Muscle layer of colon (tissue), 2 donors: ENCODE measurements at regions not wholly inside any gene's neighbourhood (a gene's known extent, or its start where the extent isn't known, plus 50 kb on each side); places are given as distances from the start of the nearest gene placed in this dataset.
A peak's percentile ranks its signal among the peaks of the same experiment; 100 is the strongest.

Experiments
- H3K27ac ChIP-seq: one replicate; pipeline ENCODE4 v1.7.0; 2013; ENCODE audit warnings: low read depth, mild to moderate bottlenecking, low read length, moderate library complexity
- H3K27me3 ChIP-seq, 2 donors: one replicate each; pipeline ENCODE4 v1.7.0; 2013; ENCODE audit warnings: low read length in 2 of 2, mild to moderate bottlenecking in 2 of 2; ENCODE audit not compliant: insufficient read depth in 2 of 2, control insufficient read depth in 1 of 2
- H3K36me3 ChIP-seq: one replicate; pipeline ENCODE4 v1.7.0; 2013; ENCODE audit warnings: mild to moderate bottlenecking, low read length; ENCODE audit not compliant: insufficient read depth
- H3K4me1 ChIP-seq: one replicate; pipeline ENCODE4 v1.7.0; 2013; ENCODE audit warnings: mild to moderate bottlenecking, low read length; ENCODE audit not compliant: insufficient read depth
- H3K4me3 ChIP-seq, 2 donors: one replicate each; pipeline ENCODE4 v1.7.0; 2013; ENCODE audit warnings: low read length in 2 of 2, low read depth in 1 of 2, mild to moderate bottlenecking in 1 of 2, moderate library complexity in 1 of 2
- H3K9ac ChIP-seq: one replicate; pipeline ENCODE4 v1.7.0; 2013; ENCODE audit warnings: low read length
- H3K9me3 ChIP-seq: one replicate; pipeline ENCODE4 v1.7.0; 2013; ENCODE audit warnings: mild to moderate bottlenecking, low read length
- donor health status: abdominal sarcoma.
- donor health status: Adenocarcinoma of cecum.

DNA sequence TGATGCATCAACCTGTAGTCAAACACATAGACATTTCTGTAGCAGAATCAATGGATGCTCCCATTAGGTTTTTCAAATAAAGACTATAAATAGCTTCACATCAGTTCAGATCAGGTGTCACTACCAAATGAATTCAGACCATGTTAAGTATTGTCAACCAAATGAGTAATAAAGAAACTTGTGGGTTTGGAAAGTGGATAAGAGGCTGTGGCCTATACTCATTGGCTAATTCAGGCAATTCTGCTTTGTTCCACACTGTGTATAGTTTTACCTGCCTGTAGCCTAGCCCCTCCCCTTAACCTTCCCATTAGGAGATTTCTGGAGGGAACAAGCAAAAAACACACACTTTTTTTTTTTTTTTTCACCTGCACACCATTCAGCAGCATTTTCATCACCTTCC lies 321.2 kb downstream of the HLX start:
- no peaks in the 10 kb centered on the region for H3K9me3 ChIP-seq
- peaks cover 14% of the 10 kb centered on the region for H3K4me1 ChIP-seq
- no peaks in the 10 kb centered on the region for H3K36me3 ChIP-seq
- H3K4me3 ChIP-seq, result no peak overlapping the region
- no peak overlapping the region for H3K27ac ChIP-seq
- no peak overlapping the region for H3K9ac ChIP-seq
- no peaks in the 10 kb centered on the region for H3K27me3 ChIP-seq

GRCh38 chr1:221201773-221202172 lies 322.5 kb downstream of the HLX start:
- no peak overlapping the region for H3K4me3 ChIP-seq

DNA sequence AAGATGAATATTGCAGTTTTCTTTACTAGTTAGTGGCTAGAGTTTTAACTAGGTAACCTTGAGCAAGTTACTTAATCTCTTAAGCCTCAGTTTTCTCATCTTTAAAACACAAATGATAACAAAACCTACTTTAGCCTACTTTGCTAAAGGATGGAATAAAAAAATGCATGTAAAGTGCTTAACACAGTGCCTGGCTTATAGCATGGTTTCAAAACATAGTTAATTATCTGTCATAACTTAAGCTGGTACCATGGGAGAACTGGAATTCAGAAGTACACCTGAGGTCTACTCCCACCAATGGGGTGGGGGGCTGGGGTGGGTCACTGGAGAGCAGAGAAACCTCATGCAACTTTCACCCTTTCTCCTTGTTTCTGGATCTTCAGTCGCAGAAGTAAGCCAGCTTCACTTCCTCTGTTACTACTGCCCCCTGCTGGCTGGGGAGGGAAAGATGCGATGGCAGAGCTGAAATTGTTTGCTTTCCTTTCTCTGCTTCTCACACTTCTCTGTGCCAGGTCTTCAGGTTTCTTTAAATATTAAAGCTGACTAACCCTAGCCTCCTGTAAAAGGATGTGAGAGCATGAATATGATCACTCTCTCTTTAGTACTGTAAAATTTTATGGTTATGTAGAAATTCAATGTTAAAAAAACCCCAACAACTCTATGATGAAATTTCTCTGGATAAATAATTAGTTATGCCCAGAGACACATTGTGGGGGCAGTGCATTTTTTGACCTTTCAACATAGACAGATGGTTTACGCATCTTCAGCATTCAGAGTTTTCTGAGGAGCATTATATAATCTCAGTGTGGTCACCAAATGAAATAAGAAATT lies 324.2 kb downstream of the HLX start:
- Histone ChIP-seq H3K27ac (peak overlapping the region; percentile 13), H3K9ac (no peak overlapping the region), H3K4me1 (peaks cover 14% of the 10 kb centered on the region), H3K27me3 (no peaks in the 10 kb centered on the region), H3K4me3 (no peak overlapping the region), H3K9me3 (no peaks in the 10 kb centered on the region), H3K36me3 (no peaks in the 10 kb centered on the region)

More at GRCh38 chr1:221201773-221202172, 322.5 kb downstream of the HLX start:
- H3K4me1 ChIP-seq, result peaks cover 14% of the 10 kb centered on the region
- no peaks in the 10 kb centered on the region for H3K27me3 ChIP-seq
- no peak overlapping the region for H3K27ac ChIP-seq
- H3K36me3 ChIP-seq, result no peaks in the 10 kb centered on the region
- H3K9ac ChIP-seq, result no peak overlapping the region
- no peaks in the 10 kb centered on the region for H3K9me3 ChIP-seq

DNA sequence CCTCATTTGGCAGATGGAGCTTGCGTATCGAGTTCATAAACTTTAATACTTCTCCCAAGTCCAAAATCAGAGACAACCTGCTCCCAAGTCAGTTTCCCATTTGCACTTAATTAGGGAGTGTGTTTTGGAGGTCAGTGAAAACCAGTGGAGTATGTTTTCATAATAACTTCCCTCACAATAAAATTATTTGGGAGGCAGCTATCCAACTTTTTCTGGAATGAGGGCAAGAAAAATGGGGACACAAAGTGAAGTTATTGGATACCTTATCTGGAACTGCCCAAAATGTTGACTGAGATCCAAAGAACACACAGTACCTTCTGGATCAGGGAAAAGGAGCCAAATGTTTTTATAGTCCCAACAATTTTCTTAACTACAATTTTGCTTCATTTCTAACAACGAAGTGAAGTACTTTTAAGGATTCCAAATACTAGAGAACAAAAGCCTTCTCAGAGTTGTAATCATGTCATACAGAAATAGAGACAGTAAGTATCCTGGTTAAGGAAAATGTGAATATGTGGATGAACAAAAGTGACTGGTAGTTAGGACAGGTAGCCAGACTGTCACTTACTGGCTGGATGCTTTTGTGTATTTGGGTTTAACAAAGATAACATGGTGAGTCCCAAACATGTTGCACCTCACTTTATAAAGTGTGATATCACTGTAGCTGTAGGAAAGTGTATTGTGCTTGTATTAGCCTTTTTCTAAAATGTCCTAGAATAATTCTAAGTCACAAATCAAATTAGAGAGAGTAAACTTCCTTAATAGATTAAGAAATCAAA lies 325.0 kb downstream of the HLX start:
- H3K9ac ChIP-seq, result no peak overlapping the region
- H3K9me3 ChIP-seq, result no peaks in the 10 kb centered on the region
- peak overlapping the region; percentile 13 for H3K27ac ChIP-seq
- no peaks in the 10 kb centered on the region for H3K36me3 ChIP-seq
- no peaks in the 10 kb centered on the region for H3K27me3 ChIP-seq
- H3K4me3 ChIP-seq, result no peak overlapping the region
- H3K4me1 ChIP-seq, result peaks cover 14% of the 10 kb centered on the region

- H3K27ac ChIP-seq, result no peak overlapping the region
- H3K9ac ChIP-seq, result no peak overlapping the region
- no peaks in the 10 kb centered on the region for H3K9me3 ChIP-seq
- no peaks in the 10 kb centered on the region for H3K27me3 ChIP-seq
- H3K4me1 ChIP-seq, result peaks cover 14% of the 10 kb centered on the region
- no peak overlapping the region for H3K4me3 ChIP-seq
- H3K36me3 ChIP-seq, result no peaks in the 10 kb centered on the region
These were observed 326.8 kb downstream of the HLX start for GRCh38 chr1:221206076-221206475.

- Histone ChIP-seq H3K4me1 (no peaks in the 10 kb centered on the region), H3K36me3 (no peaks in the 10 kb centered on the region), H3K27ac (no peak overlapping the region)
These were observed 333.7 kb downstream of the HLX start for GRCh38 chr1:221212926-221213325.

DNA sequence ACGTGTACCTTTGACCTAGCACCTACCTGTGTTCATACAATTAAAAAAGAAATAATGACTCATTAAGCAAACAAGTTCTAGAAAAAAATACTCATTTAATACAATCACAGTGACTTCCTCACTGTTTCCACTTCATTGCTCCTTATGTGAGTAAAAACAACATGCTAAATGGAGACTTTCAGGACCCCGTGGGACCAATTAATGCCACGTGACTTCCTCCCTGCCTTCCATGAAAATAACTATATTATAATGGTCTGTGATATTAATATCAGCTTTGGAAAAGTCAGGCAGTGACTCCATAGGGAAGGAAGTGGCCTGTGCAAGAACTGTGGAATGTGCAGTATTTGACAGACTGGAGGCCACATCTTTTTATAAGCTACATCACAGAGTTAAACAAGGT lies 337.8 kb downstream of the HLX start:
- Histone ChIP-seq H3K36me3 (no peaks in the 10 kb centered on the region), H3K9ac (no peak overlapping the region), H3K4me1 (no peaks in the 10 kb centered on the region), H3K9me3 (no peaks in the 10 kb centered on the region), H3K27ac (no peak overlapping the region), H3K4me3 (no peak overlapping the region), H3K27me3 (no peaks in the 10 kb centered on the region)

More at GRCh38 chr1:221212926-221213325, 333.7 kb downstream of the HLX start:
- no peak overlapping the region for H3K4me3 ChIP-seq
- H3K9ac ChIP-seq, result no peak overlapping the region
- H3K27me3 ChIP-seq, result no peaks in the 10 kb centered on the region
- no peaks in the 10 kb centered on the region for H3K9me3 ChIP-seq

DNA sequence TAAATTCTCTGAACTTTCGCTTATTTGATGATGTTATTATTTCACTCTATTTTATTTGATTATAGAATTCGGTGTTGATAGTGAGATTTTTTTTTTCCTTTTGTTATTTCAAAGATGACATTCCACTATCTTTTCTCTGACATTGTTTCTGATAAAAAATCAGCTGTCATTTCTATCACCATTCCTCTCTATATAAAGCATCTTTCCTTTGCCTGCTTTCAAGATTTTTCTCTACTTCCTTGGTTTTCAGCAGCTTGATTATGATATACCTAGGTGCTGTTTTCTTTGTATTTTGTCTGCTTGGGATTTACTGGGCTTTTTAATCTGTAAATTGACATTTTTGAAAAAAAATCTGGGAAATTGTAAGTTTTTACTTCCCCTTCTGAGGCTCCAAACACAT lies 344.0 kb downstream of the HLX start:
- Histone ChIP-seq H3K4me3 (no peak overlapping the region), H3K36me3 (no peaks in the 10 kb centered on the region), H3K27me3 (no peaks in the 10 kb centered on the region), H3K9me3 (no peaks in the 10 kb centered on the region), H3K9ac (no peak overlapping the region), H3K4me1 (peaks cover under 1% of the 10 kb centered on the region), H3K27ac (no peak overlapping the region)

- no peaks in the 10 kb centered on the region for H3K27me3 ChIP-seq
- H3K27ac ChIP-seq, result no peak overlapping the region
- H3K4me3 ChIP-seq, result no peak overlapping the region
- no peak overlapping the region for H3K9ac ChIP-seq
- H3K36me3 ChIP-seq, result no peaks in the 10 kb centered on the region
- H3K4me1 ChIP-seq, result peaks cover 14% of the 10 kb centered on the region
- H3K9me3 ChIP-seq, result no peaks in the 10 kb centered on the region
These were observed 348.2 kb downstream of the HLX start for GRCh38 chr1:221227460-221227859.

GRCh38 chr1:221227872-221228337 lies 348.7 kb downstream of the HLX start:
- H3K9me3 ChIP-seq, result no peaks in the 10 kb centered on the region
- peaks cover 14% of the 10 kb centered on the region for H3K4me1 ChIP-seq
- no peak overlapping the region for H3K27ac ChIP-seq
- no peaks in the 10 kb centered on the region for H3K27me3 ChIP-seq
- no peak overlapping the region for H3K4me3 ChIP-seq
- H3K9ac ChIP-seq, result no peak overlapping the region
- H3K36me3 ChIP-seq, result no peaks in the 10 kb centered on the region

GRCh38 chr1:221228594-221228993 lies 349.4 kb downstream of the HLX start:
- Histone ChIP-seq H3K36me3 (no peaks in the 10 kb centered on the region), H3K4me1 (peaks cover 14% of the 10 kb centered on the region), H3K4me3 (no peak overlapping the region), H3K27ac (no peak overlapping the region), H3K9ac (no peak overlapping the region), H3K9me3 (no peaks in the 10 kb centered on the region), H3K27me3 (no peaks in the 10 kb centered on the region)
